ENCODE measurements at regions not wholly inside any gene's neighbourhood (a gene's known extent, or its start where the extent isn't known, plus 50 kb on each side); places are given as distances from the start of the nearest gene placed in this dataset.

- Histone ChIP-seq H3K4me1 (ENCODE audit: control insufficient read depth in 2 of 3, insufficient read depth in 2 of 3, low read depth in 1 of 3, low read length in 3 of 3) (no peaks in the 10 kb centered on the region), H3K27ac (ENCODE audit: low read depth in 2 of 2, low read length in 2 of 2) (no peak overlapping the region), H3K36me3 (ENCODE audit: control insufficient read depth in 2 of 3, insufficient read depth in 3 of 3, low read length in 3 of 3) (no peaks in the 10 kb centered on the region), H3K4me3 (ENCODE audit: low read length in 3 of 3) (no peak overlapping the region), H3K9me3 (ENCODE audit: control insufficient read depth in 2 of 3, insufficient read depth in 1 of 3, low read length in 3 of 3) (no peaks in the 10 kb centered on the region), H3K27me3 (ENCODE audit: control insufficient read depth, insufficient read depth, low read length) (no peaks in the 10 kb centered on the region), H3K9ac (ENCODE audit: low read length in 3 of 3) (no peak overlapping the region)
- FAIRE-seq (no peak), DNase-seq (peak in 1 of 5 donors; percentile 56)
- no peak for TF ChIP-seq CTCF (IDR thresholded peaks at IDR 0.05; ENCODE audit: borderline replicate concordance, extremely low read depth, insufficient read depth)
- intact Hi-C loops (cut with DNase I): no loop called here
Observed at GRCh38 chr2:120432976-120433815, 87.3 kb downstream of the INHBB start.

GRCh38 chr2:120433816-120434290 lies 87.9 kb downstream of the INHBB start:
- no peak overlapping the region for H3K9ac ChIP-seq (ENCODE audit: low read length in 3 of 3)
- no peak overlapping the region for H3K4me3 ChIP-seq (ENCODE audit: low read length in 3 of 3)
- no peak for FAIRE-seq
- no peak for DNase-seq
- H3K36me3 ChIP-seq (ENCODE audit: control insufficient read depth in 2 of 3, insufficient read depth in 3 of 3, low read length in 3 of 3): no peaks in the 10 kb centered on the region
- no peak overlapping the region for H3K27ac ChIP-seq (ENCODE audit: low read depth in 2 of 2, low read length in 2 of 2)
- H3K9me3 ChIP-seq (ENCODE audit: control insufficient read depth in 2 of 3, insufficient read depth in 1 of 3, low read length in 3 of 3): no peaks in the 10 kb centered on the region
- no peaks in the 10 kb centered on the region for H3K27me3 ChIP-seq (ENCODE audit: control insufficient read depth, insufficient read depth, low read length)
- H3K4me1 ChIP-seq (ENCODE audit: control insufficient read depth in 2 of 3, insufficient read depth in 2 of 3, low read depth in 1 of 3, low read length in 3 of 3): no peaks in the 10 kb centered on the region
- intact Hi-C loops (cut with DNase I): no loop called here
- no peak for TF ChIP-seq CTCF (IDR thresholded peaks at IDR 0.05; ENCODE audit: borderline replicate concordance, extremely low read depth, insufficient read depth)

- intact Hi-C loops (cut with DNase I): no loop called here
- DNase-seq: peak in 1 of 5 donors; percentile 45
- no peak for FAIRE-seq
- Histone ChIP-seq H3K9ac (ENCODE audit: low read length in 3 of 3) (no peak overlapping the region), H3K4me1 (ENCODE audit: control insufficient read depth in 2 of 3, insufficient read depth in 2 of 3, low read depth in 1 of 3, low read length in 3 of 3) (no peaks in the 10 kb centered on the region), H3K27me3 (ENCODE audit: control insufficient read depth, insufficient read depth, low read length) (no peaks in the 10 kb centered on the region), H3K9me3 (ENCODE audit: control insufficient read depth in 2 of 3, insufficient read depth in 1 of 3, low read length in 3 of 3) (no peaks in the 10 kb centered on the region), H3K36me3 (ENCODE audit: control insufficient read depth in 2 of 3, insufficient read depth in 3 of 3, low read length in 3 of 3) (no peaks in the 10 kb centered on the region), H3K27ac (ENCODE audit: low read depth in 2 of 2, low read length in 2 of 2) (no peak overlapping the region), H3K4me3 (ENCODE audit: low read length in 3 of 3) (no peak overlapping the region)
- no peak for TF ChIP-seq CTCF (IDR thresholded peaks at IDR 0.05; ENCODE audit: borderline replicate concordance, extremely low read depth, insufficient read depth)
Observed at GRCh38 chr2:120434492-120435308, 88.8 kb downstream of the INHBB start.

Data from kidney (tissue), 13 donors.